SIG-M5 treated with dmso at 0.1 percent for 504 hours (cell line): ENCODE measurements at regions not wholly inside any gene's neighbourhood (a gene's known extent, or its start where the extent isn't known, plus 50 kb on each side); places are given as distances from the start of the nearest gene placed in this dataset.

ENCODE experiments used
- DNase-seq: peaks from one replicate; lab custom pipeline; 2025; ENCODE audit not compliant: unreplicated experiment; lab: John Stamatoyannopoulos, UW

- DNase-seq, result no peak
These were observed 116.9 kb upstream of the IRX5 start for GRCh38 chr16:54813778-54814177.

DNA sequence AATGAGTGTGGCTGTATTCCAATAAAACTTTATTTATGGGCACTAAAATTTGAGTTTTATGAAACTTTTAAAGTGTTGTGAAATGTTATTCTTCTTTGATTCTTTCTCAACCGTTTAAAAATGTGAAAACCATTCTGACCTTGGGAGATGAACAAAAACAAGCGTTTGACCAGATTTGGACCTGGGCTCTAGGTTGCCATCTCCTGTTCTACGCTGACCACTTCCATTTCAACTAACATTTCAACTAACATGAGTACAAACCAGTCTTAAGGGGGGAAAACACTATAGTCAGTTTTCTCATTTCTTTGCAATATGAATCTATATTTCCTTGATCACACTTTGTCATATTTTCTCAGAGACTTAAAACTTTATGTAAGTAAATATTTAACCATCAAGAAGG, 118.4 kb upstream of the IRX5 start:
- no peak for DNase-seq

- DNase-seq, result no peak
These were observed 121.8 kb upstream of the IRX5 start for GRCh38 chr16:54808890-54809289.

DNA sequence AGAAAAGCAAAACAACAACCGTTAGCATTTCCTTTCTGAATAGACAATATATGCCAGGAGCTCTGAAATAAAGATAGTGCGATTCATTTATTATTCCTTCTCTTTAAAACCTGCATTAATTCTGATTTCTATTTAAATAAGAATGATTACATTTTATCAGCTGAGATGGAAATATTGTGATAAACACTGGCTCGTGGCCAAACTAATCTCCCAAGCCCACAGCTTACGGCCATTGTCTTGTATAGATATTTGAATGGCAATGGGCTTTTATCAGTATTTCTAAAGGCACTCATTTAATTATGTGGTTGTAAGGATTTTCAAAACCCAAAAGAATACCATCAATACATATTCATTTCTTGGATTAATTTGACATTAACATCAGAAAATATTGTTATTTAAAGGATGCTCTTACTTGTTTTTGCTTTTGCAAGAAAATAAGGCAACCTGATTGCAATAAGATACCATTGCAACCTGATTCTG, 123.7 kb upstream of the IRX5 start:
- DNase-seq, result no peak

- DNase-seq, result no peak
These were observed 124.3 kb upstream of the IRX5 start for GRCh38 chr16:54806378-54806777.

- no peak for DNase-seq
These were observed 125.0 kb upstream of the IRX5 start for GRCh38 chr16:54805648-54806047.

DNA sequence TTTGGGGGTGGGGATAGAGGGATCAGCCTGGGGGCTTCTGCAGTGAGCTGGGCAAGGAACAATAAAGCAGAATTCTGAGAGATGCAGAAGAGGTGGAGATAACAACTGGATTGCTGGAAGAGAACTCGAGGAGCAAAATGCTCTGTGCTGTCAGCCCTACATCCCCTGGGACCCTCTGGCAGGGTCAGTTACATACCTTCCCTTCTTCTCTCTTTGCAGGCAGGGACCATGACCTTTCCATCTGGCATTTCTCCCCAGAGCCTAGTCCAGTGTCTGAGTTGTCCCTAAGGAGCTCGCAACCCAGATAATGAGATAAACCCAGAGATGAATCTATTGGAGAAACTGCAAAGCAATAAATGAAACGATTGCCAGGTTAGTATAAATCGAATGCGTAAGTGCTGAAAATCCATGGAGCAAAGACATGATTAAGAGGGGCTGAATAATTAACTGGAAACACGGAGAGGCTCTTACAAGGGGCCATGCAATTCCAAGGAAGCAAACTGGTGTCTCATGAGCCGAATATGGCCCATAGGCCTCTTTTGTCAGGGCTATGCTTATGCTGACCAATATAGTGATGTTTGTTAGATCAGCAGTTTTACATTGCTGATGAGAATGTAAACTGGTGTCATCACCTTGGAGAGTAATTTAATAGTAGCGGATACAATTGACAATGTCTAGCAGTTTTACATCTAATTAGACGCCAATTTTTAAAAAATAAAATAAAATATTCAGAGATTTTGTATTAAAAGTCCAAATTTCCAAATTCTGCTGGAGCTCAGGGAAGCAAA, 129.4 kb upstream of the IRX5 start:
- DNase-seq, result no peak

- no peak for DNase-seq
These were observed 132.4 kb upstream of the IRX5 start for GRCh38 chr16:54798267-54798666.

DNA sequence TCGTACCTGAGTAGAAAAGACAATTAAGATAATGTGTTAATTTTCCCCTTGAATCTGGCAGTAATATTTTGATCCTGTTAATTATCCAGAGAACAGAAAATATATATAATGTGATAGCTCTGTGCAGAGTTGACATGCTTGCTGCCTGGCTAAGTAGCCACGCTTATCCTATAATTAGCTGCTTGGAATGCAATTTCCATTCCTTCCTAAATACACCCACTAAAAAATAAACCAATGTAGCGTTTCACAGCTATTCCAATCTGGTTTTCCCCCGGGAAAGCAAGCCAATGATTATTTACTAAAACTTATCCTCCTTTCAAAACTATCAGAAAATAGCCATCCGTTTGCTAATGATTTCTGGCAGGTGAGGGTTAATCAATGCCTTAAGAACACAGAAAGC, 134.5 kb upstream of the IRX5 start:
- no peak for DNase-seq

- no peak for DNase-seq
These were observed 137.9 kb upstream of the IRX5 start for GRCh38 chr16:54792811-54793210.

DNA sequence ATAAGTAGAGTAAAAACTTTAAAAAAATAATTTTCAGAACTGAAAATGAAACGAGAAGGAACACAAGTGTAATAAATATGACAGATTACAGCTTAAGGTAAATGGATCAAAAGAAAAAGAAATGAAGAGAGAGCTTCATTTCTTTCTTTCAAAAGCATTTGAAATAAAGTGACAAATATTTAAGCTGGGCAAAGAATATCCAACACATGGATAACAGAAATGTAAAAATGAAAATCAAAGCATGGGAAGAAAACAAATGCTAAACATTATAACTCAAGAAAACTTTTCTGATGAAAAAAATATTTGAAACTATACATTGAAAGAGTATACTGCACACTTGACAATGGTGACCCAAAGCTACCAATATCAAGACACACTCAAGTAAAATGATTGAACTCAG, 143.6 kb upstream of the IRX5 start:
- DNase-seq, result no peak

- no peak for DNase-seq
These were observed 146.7 kb upstream of the IRX5 start for GRCh38 chr16:54783980-54784379.

DNA sequence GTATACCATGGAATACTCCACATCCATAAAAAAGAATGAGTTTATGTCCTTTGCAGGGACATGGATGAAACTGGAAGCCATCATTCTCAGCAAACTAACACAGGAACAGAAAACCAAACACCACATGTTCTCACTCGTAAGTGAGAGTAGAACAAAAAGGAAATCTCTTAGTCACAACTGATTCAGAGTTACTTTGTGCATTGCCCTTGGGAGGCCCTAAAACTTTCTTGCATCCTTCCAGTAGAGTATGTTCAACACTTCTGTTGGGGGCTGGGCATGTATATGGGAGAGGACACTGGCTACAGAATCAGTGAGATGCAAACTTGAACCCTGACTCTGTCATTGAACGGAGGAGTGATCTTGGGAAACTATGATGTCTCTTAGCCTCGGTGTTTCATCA, 147.4 kb upstream of the IRX5 start:
- no peak for DNase-seq

- no peak for DNase-seq
These were observed 150.4 kb upstream of the IRX5 start for GRCh38 chr16:54780266-54780665.

GRCh38 chr16:54779549-54779948, 151.1 kb upstream of the IRX5 start:
- no peak for DNase-seq

DNA sequence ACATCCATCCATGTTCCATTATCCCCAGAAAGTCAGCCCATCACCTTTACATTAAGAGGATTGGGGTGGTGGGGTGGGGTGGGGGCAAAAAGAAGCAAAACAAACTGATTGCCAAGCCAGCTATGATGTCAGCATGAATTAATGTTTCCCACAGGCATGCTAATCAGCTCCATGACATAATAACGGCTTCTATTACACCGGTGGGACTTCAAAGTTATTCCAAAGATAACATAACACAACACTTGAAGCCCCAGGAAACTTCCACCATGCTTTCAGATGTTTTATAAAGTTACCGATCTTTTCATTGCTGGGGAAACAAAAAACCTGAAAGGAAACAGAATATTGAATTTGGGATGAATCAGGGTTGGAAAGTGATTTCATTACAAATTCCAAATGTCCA, 155.9 kb upstream of the IRX5 start:
- DNase-seq, result no peak

- DNase-seq, result no peak
These were observed 158.3 kb upstream of the IRX5 start for GRCh38 chr16:54772400-54772799.

DNA sequence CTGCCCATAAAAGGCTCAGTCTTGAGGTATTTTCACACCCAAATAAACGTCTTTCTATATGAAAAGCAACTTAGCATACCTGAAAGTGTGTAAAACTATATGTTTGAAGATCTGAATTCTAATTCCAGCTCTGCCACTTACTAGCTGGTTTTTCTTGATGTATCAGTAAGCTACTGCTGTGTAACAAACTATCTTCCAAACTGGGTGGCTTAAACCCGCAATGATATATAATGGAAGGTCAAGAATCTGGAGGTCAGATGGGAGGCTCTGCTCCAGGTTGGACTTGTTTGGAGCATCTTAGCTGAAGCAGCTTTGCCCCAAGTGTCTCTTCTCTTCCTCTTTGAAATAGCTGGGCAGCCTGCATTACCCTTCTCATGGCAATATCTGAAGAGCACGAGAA, 164.3 kb upstream of the IRX5 start:
- no peak for DNase-seq

DNA sequence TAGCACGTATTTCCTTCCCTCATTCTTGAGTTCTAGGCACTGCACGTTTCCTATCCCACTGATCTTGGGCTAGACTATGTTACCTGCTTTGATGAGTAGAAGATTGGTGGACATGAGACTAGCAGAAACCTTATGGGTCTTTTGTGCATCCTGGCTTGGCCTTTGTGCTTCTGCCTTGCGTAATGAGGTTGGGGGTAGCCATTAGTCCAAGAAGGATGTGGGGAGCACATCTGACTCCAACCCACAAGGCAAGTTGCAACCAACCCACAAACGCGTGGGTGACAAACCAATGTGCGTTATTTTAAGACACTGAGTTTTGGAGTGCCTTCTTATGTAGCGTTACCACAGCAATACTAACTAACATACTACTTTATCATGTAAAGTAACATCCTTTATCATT, 180.4 kb upstream of the IRX5 start:
- peak; percentile 15 for DNase-seq

DNA sequence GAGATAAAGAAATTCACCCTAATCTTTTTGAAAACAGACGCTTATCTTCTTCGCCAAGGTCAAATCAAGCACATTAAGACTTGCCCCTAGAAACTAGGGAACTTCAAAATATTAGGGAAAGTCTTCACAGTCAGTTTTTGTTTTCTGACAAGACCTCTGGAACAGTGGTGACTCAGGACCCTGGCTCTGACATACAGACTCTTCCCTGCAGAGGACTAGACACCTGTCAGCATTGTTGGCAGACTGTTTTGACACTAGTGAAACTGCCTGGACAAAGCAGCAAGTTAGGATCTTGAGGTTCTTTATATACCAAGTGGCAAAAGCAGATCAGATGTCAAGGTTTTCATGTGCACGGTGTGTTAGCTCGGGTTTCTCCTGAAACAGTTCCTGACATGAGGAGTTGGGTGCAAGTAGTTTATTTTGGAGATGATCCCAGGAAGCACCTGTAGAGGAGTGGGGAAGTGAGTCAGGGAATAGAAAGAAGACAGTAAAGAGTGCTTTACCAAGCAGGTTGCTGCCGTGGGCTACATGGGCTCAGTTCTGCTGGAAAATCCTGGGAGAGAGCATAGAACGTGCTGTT, 182.0 kb upstream of the IRX5 start:
- DNase-seq, result no peak

DNA sequence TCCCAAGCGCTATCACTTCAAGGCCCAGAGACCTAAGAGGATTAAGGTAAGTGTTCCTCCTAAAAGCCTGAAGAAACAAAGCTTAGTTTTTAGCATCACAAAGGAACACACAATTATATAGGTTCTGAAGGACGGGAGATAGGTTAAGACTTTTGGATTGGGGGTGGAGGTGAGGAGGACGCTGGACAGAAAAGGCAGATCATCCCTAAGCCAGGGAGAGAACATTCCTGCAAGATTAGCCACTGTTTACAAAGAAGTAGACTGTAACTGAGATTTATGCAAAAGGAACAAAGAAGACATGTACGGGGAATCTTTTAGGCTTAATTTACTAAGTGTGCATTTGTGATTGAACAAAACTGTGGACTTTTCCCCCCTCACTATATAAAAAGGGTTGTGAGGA, 184.1 kb upstream of the IRX5 start:
- DNase-seq, result no peak

DNA sequence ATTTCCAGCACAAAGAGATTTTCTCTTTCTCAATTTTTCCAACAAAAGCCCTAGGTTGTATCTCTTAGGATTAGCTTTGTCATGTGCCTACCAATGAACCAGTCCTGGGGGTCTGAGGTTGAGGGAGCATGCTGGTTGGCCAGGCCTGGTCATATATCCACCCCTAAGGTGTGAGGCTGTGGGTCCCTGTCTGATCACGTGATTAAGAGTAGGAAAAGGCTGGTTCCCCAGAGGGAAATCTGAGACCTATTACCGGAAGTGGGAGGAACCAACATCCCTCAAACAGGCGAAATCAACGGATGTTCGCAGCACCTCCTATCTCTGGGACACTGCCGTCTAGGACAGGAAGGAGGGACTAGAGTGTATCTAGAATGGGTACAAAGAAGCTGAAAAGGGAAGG, 185.7 kb upstream of the IRX5 start:
- DNase-seq, result no peak

DNA sequence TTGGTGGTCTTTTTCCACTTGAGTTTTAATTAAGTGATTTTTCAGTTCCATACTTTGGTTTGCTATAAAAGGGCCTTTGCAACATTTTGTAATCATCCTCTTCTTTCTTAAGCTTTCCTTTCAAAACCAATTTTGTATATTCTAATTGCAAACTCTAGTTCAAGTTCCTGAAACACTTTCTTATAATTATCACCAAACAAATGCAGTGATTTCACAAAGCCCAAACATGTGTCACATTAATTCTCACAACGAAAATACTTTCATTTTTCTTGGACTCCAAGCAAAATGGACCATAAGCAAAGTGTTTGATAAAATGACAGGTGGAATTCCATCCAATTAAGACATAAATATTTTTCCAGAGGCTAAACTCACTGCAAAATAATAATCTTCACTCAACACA, 188.2 kb upstream of the IRX5 start:
- DNase-seq, result no peak
